ENCODE measurements at regions not wholly inside any gene's neighbourhood (a gene's known extent, or its start where the extent isn't known, plus 50 kb on each side); places are given as distances from the start of the nearest gene placed in this dataset.

DNA sequence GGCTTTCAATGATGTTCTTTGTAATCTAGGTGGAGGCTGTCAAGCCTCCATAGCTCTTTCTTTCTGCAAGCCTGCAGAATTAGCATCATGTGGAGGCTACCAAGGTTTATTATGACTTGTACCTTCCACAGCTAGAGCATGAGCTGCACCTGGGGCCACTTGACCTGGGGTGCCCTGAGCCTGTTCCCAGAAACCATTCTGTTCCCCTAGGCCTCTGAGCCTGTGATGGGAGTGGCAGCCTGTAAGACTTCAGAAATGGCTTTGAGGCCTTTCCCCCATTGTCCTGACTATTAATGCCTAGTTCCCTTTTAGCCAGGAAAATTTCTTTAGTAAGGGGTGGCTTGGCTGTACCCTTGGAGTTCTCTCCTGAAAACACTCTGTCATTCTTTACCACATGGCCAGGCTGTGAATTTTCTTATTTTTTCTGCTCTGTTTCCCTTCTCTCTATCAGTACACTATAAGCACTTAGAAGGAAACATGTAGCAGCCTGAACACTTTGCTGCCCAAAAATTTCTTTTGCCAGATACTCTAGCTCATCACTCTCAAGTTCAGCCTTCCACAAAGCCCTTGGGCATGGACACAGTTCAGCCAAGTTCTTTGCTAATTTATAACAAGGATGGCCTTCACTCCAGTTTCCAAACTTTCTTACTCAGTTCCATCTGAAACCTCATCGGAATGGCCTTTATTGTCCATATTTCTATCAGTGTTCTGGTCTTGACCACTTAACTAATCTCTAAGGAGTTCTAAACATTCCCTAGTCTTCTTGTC lies 61.4 kb upstream of the NR3C1 start:
- DNase-seq (ENCODE audit: low spot score), result no peak

DNA sequence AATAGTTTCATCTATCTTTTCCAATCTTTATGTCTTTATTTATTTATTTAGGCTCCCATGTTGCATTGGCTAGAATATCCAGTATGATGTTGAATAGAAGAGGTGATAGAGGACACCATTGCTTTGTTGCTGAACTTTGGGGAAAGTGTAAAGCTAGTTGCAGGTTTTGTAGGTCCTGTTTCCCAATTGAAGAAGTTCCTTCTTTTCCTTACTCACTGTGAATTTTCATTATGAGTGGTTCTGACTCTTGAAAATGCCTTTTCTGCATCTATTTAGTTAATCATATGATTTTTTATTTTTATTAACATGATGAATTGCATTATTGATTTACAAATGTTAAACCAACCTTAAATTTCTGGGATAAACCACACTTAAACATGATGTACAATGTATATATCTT lies 58.9 kb upstream of the NR3C1 start:
- DNase-seq (ENCODE audit: low spot score), result no peak

DNA sequence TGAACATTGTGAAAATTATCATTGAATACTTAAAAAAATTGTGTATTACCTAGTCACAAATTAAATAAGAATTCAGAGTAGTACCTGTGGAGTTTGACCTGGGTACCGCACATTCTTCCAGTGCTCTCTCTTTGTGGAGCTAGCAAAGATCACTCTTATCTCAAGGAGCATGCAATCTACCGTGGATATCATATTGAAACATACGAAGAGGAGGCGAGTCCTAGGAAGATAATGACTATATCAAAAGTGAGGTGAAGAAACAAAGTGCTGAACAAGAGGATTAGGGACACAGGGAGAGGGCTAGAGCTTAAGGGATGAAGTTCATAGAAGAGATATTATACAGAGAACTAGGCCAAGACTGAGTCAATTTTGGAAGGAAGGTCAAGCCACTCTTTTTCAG lies 55.9 kb upstream of the NR3C1 start:
- no peak for DNase-seq (ENCODE audit: low spot score)

DNA sequence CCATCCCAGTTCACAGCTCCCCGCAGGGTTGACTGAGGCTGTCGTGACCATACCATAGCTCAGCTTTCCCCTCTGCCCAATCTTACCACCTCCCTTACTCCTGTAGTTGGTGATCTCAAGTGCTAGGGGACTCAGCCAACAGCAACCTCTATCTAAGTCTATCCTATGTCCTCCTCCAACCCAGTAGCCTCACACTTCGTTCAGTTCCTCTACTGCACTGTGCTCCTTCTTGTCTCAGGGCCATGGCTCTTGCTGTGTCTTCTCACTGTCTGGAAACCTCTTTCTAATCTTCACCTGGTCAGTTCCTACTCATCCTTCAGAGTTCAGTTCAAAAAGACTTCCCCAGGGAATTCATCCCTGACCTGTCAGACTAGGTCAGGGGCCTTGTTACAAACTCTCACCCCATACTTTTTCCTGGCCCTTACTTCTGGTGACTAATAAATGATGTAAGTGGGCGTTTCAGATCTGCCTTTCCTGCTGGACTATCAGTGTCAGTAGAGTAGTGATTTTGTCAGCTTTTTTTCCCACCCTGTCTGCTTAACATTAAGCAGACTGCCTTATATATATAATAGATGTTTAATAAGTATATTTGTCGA lies 53.6 kb upstream of the NR3C1 start:
- peak; percentile 37 for DNase-seq (ENCODE audit: low spot score)

DNA sequence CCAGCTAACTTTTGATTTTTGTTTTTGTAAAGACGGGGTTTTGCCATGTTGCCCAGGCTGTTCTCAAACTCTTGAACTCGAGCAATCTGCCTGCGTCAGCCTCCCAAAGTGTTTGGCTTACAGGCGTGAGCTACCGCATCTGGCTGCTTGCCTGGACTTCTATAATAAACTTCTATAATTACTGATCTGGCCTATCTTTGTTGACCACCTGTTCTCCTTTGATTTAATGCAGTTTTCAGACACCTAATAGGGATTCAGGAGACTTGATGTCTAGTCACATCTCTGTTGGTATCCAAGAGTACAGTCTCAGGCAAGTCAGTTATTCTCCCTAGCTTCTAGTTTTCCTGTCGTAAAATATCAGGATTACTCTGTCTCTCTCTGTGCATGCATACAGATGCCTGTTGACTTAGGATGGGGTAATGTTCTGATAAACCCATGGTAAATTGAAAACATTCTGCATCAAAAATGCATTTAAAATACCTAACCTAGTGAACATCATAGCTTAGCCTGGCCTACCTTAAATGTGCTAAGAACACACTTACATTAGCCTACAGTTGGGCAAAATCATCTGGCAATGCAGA lies 51.5 kb upstream of the NR3C1 start:
- DNase-seq (ENCODE audit: low spot score), result no peak

DNA sequence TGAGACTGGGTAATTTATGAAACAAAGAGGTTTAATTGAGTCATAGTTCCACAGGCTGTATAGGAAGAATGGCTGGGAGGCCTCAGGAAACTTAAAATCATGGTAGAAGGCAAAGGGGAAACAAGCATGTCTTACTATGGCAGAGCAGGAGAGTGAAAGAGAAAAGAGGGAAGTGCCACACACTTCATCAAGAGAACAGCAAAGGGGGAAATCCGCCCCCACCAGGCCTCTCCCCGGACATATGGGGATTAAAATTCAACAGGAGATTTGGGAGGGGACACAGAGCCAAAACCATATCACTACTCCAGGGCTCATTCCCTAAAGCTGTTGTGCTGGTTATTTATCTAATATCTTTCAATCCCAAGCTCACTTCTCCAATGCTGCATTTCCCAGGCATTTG lies 50.2 kb upstream of the NR3C1 start:
- no peak for DNase-seq (ENCODE audit: low spot score)
